GM21825 (cell line): ENCODE measurements at regions not wholly inside any gene's neighbourhood (a gene's known extent, or its start where the extent isn't known, plus 50 kb on each side); places are given as distances from the start of the nearest gene placed in this dataset.

Source experiments
- ATAC-seq: cut with Tn5 transposase; IDR thresholded peaks from one replicate; pipeline ENCODE4 v1.9.1; 2021; ENCODE audit warnings: mild to moderate bottlenecking, moderate library complexity; ENCODE audit not compliant: unreplicated experiment

DNA sequence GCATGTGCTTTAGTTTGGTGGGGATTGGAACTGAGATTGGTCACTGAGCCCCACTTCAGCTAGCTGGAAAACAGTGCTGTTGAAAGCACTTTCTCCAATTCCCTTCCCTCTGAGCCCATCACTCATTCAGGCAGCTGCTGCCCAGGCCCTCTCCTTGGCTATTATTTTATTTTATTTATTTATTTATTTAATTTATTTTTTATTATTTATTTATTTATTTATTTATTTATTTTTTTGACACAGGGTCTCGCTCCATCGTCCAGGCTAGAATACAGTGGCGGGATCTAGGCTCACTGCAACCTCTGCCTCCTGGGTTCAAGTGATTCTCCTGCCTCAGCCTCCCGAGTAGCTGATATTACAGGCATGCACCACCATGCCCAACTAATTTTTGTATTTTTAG is 51.8 kb upstream of the RBPJ start:
- ATAC-seq, result no peak
